Mammary epithelial cell (primary cell): ENCODE measurements at regions not wholly inside any gene's neighbourhood (a gene's known extent, or its start where the extent isn't known, plus 50 kb on each side); places are given as distances from the start of the nearest gene placed in this dataset.

Experiments used
- CTCF ChIP-seq, 2 donors: IDR thresholded peaks in 1 of 2; conservative IDR thresholded peaks in 1 of 2; 2 replicates each; pipeline ENCODE4 v1.5.1; 2011 to 2012; ENCODE audit warnings: inconsistent platforms in 2 of 2, low read length in 2 of 2, mild to moderate bottlenecking in 2 of 2, control low read depth in 1 of 2, low read depth in 1 of 2; ENCODE audit not compliant: insufficient read depth in 1 of 2; ENCODE audit errors: extremely low read depth in 1 of 2
- EZH2 ChIP-seq: IDR thresholded peaks from 2 replicates; pipeline ENCODE4 v1.6.1; 2012; ENCODE audit warnings: low read length, inconsistent platforms, borderline replicate concordance

GRCh38 chr12:15045451-15045850, 72.6 kb downstream of the PDE6H start:
- no peak for TF ChIP-seq CTCF (conservative IDR thresholded peaks at IDR 0.05 in 1 of 2, IDR thresholded peaks at IDR 0.05 in 1 of 2; ENCODE audit: extremely low read depth in 1 of 2, insufficient read depth in 1 of 2, low read depth in 1 of 2, low read length in 2 of 2)
- TF ChIP-seq EZH2 = no peak
